HL-60/S4 treated with phorbol 12-myristate 13-acetate at 8.2 ng/mL for 4 days and 3 days (cell line): ENCODE measurements at regions not wholly inside any gene's neighbourhood (a gene's known extent, or its start where the extent isn't known, plus 50 kb on each side); places are given as distances from the start of the nearest gene placed in this dataset.

Experiments
- in situ Hi-C: fragments of 300-500 bp; cut with MboI; formaldehyde crosslinking; loops from 2 replicates; pipeline ENCODE4 v1.15.0; 2022; ENCODE audit warnings: low sequenced_read_pairs

DNA sequence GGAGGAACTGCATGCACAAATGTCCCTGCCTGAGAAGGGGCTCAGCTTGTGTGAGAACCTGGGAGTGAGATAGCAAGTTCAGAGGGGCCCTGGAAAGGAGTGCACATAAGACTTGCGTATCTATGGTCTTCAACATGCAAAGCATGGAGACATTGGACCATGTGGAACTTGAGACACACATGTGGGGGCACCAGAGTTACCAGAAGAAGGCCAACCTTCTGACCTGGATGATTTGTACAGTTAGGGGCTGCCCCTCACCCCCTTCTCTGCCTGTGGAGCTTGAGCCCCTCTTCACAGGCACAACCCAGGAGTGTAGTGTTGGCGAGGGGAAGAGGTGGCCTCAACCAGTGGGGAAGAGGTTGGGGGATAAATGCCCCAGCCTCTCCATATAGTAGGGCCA, 165.0 kb upstream of the ARL4C start:
- in situ Hi-C loops, result no loop called here

DNA sequence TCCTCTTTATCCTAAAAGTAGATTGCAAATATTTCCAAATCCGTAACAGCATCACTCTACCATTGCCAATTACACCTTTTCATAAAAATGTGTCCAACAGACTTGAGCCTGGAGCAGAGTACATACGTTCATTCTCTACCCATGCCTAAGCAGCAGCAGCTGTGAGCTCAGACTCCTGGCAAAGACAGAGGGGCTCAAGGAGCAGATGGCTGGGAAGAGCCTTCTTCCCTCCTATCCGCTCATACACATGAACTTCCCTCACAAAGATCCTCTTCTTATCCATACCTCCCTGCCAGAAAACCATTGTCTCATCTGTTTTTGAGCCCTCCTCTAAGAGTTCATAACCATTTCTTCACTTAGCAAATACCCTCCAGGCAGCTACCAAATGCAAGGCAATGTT, 164.3 kb upstream of the ARL4C start:
- in situ Hi-C loops, result no loop called here

DNA sequence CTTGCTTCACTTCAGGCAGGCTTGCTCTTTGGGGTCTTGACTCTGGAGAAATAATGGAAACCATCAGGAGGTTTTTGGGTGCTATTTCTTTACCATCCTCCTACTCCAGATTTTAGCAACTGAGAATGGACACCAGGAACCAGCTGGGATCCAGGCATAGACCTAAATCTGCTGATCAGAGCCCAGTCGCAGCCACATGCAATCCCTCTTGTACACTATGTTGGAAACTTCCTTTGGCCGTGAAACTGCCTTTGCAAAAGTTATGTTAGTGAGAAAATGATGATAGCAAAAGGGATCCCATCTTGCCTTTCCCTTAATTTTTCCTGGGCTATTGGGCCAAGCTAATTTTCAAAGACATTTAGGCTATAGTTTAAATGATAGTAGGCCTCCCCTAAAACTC, 158.8 kb upstream of the ARL4C start:
- in situ Hi-C loops, result no loop called here

DNA sequence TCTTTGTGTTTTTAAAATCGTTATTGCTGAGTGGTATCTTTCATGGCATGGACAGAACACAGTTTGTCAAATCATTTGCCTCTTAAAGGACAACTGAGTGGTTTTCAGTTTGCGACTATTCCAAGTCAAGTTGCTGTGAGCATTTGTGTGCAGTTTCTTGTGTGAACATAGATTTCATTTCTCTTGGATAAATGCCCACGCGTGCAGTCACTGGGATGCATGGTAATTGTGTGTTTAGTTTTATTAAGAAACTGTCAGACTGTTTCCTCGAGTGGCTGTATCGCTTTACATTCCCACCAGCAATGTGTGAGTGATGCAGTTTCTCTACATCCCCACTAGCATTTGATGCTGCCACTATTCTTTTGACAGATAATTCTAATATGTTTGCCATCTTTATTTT, 154.0 kb upstream of the ARL4C start:
- in situ Hi-C loops, result no loop called here

DNA sequence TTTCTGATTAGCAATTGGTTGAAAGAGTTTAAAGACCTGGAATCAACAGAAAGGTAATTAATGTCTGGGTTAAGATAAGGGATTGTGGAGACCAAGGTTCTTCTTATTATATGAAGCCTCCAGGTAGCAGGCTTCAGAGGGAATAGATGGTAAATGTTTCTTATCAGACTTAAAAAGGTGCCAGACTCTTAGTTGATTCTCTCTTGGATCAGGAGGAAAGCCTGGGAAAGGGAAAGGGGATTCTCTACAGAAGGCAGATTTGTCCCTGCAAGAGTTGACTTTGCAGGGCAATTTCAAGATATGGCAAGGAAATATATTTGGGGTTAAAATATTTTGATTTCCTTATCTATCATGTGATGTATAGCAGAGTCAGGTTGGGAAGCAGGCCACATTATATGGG, 153.1 kb upstream of the ARL4C start:
- in situ Hi-C loops, result no loop called here

DNA sequence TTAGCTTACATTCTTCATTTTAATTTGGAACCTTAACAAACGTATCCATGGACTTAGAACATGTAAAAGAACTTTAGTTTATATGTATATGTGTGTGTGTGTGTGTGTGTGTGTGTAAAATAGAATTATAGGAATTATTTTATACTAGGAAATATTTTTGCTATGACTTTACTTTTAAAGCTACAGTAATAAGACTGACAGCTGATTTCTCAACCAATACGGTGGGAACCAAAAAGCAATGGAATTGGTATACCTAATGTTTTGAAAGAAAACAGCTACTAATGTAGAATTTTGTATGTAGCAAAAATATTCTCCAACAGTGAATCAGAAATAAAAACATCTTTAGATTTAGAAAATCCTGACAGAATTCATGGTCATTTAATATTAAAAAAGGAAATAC, 146.5 kb upstream of the ARL4C start:
- in situ Hi-C loops, result no loop called here

DNA sequence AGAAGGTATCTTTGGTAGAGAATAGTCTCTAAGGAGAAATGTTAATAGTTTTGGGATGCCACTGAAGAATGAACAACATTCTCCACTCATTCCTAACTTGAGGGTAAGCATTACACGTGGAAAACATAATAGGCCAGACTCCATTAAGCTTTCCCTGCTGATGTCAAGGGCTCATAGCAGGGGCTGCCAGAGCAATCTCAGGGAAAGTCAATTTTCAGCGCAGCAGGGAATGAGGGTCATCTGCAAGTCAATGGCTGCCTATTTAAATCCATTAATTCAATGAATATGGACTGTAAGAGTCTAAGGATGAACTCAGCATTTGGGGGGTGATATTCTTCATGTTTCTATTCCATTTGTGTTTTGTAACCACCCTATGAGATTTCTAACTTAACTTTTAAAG, 144.2 kb upstream of the ARL4C start:
- in situ Hi-C loops, result no loop called here

DNA sequence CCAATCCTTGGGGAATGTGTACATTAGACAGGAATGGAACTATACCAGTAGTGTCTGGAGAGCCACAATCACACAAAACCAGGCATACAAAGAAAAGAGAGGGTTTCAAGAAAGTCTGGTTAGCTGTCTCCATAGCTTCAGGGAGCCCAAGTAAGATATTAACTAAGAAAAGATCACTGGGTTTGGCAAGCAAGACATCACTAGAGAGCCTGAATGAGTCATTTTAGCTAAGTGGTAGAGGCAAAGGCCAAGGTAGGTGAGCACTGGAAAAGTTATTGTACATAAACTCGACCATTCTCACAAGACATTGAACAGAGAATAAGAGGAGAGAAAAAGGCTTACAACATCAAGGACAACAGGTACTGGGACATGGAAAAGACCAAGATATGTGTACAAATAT, 143.8 kb upstream of the ARL4C start:
- in situ Hi-C loops, result no loop called here

DNA sequence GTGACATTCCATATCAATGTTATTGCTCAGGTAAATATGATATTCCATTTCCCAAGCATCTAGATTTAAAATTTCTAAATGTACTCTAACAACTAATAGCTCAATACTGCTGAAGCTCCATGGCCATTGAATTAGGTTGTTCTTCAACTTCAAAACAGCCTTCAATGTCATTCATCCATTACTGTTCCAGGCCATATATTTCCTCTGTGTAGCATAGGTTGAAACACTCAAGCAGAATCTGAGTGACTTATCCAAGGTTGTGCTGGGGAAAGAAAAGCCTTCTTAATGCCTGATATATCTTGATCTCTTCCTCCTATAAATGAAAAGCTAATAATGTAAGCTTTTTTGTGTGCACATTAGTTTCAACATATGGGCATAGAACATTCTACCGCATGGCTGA, 142.1 kb upstream of the ARL4C start:
- in situ Hi-C loops, result no loop called here

DNA sequence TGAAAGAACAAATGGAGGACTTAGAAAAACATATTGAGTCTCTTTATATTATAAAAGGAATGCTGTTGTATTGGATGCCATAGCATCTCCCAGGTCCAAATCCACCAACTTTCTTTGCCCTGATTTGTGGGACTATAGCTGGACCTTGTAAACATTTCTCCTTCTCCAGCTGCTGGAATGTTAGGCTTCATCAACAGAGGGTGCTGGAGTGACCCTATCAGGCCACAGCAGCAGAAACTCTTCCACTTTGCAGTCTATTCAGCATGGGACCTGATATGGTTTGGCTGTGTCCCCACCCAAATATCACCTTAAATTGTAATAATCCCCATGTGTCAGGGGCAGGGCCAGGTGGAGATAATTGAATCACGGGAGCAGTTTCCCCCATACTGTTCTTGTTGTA, 138.4 kb upstream of the ARL4C start:
- in situ Hi-C loops, result no loop called here

DNA sequence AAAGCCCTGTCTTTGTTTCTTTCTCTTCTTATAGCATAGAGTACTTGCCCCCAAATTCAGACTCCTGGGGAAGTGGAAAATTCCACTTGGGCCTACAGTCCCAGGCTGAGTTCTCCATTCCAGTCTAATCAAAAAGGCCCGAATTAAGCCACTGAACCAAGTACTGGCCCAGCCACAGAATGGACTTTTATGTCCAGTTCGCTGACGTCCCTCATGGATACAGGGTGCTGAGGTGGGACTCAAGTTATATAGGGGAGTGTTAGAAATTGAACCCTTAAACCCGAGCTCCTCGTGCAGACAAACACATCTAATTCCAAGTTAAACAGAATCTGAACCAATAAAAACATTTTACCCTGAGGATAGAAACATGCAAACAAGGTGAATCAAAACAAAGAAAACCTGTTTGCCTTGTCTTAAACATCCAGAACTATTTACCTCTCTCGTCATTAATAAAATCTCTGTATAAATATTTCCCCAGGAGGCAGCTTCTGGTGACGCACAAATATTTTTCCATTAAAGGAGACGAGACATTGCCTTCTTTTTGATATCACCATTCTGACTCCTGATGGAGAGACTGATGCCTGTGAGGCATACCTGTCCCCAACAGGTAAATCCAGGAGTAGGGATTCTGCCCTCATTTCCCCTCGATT, 136.8 kb upstream of the ARL4C start:
- in situ Hi-C loops, result no loop called here

DNA sequence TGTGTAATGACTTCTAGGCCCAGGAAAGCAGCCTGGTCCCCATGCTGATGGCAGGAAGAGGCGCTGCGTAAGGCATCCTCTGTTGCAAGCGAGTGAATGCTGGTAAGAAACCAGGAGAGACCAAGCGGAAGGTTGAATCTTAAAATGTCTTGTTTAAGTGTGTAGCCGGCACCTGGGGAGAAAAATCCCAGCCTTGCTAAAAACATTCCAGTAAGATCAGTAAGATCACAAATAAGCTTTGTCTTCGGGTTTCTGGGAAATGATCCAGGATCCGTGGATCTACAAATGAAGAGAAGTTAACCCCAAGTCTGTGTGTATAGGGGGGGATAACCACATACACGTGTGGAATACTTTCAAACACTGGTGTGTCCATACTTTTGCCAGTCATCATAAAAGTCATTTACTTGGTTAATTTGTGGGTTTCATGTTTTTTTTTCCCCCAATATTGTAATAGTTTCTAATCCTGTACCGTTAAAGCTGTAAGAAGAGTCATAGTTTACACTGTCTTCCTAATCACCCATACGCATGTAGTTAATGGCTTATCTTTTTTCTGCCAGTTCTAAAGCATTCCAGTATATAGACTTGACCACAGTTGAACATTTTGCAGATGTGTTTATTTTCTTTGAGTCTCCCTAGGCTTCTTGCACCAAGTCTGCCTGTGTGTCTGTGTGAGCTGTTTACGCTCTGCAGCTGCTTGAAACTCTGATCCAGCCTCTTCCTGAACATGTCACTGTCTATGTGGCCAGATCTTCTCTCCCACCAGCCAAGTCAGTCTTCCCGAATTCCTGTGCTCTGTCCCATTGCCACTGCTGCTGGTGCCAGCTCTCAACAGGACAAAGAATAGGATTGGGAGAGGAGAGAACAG, 135.9 kb upstream of the ARL4C start:
- in situ Hi-C loops, result no loop called here

DNA sequence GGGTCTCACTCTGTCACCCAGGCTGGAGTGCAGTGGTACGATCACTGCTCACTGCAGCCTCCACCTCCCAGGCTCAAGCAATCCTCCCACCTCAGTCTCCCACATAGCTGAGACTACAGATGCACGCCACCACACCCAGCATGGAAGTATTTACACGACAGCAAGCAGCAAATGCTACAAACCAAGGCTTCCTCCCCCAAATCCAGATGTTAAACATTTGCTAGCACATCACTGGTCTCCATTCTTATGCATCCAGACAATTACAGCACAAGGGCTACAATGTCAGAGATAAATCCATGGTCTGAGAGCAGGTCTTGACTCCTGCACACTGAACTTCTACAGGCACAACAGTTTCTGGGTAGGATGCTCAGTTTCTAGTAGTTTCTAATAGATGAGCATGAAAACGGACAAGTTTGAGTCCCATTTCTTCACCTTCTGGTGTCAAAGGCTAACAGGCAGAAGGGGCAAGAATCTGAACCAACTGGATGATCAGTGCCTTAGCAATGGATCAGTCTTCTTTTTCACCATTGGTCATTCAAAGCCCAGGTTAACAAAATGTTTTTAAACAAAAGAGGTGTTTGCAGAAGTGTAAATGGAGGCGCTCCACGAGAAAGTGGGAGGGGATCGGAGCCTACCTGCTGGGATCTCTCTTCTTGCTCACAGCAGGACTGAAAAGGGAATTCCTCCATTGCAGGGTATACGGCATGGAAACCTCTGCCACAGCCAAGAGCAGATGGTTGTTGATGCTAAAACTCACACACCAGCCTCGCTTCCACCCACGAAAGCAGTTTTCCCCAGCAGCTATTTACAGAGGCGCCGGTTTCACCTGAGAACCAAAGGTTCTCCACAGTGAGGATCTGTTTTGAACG, 135.0 kb upstream of the ARL4C start:
- in situ Hi-C loops, result no loop called here

DNA sequence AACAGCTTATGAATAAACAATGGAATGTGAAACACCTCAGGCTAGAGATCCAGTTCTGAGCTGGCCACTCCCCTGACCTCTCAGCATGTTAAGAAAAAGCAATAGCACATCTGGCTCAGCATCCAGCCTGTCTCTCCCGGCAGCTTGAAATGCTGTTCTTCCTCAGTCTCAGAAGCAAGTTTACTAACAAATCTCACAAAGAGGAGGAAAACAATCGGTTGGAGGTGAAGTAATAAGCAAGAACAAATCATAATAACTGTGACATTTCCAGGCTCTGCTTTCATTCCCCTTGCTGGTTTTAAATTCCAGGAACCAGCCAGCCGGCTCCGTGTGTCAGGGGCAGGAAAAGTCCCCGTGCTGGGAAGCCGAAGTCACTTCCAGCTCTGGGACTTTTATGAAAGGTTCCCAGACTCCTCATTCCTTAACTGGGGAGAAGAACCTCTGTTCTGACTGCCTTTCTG, 133.9 kb upstream of the ARL4C start:
- in situ Hi-C loops, result no loop called here

DNA sequence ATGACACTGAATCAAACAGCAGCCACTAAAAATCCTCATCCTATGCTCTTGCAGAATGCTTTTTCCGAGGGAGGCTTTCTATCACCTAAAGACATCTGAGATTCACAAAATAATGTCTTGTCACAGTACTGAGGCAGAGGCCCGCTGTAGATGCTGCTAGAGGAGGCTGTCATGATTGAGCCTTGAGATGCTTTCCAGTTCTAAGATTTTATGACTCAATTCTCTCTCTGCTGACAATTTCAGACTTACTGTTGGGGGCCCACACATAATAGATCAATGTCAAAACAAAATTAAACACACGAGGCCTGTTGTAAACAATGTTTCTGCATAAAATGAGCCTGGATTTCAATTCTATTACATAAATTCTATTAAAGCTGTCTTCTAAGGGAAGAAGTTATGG, 132.7 kb upstream of the ARL4C start:
- in situ Hi-C loops, result no loop called here

DNA sequence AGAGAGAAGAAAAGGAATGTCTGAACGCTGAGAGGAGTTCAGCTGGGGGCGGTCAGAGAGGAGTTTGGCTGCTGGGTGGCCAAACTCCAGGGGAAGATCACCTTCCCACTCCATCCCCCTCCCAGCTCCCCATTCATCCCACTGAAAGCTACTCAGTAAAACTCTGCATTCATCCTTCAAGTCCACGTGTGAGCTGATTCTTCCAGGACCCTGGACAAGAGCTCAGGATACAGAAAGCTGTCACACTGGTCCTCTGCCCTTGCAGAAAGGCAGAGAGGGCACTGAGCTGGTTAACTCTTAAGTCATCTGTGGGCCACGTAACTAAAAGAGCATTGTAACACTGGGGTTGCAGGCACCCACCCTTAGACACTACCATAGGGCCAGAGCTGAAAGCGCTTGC, 132.1 kb upstream of the ARL4C start:
- in situ Hi-C loops, result no loop called here

DNA sequence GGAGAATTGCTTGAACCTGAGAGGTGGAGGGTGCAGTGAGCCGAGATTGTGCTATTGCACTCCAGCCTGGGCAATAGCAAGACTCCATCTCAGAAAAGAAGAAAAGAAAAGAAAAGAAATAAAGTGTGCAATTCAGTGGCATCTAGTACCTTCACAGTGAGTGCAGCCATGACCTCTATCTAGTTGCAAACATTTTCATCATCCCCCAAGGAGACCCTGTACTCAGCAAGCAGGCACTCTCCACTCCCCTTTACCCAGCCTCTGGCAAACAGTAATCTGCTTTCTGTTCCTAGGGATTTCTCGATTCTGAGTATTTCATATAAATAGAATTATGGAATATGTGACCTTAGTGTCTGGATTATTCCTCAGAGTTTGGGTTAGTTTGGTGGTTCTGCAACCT, 130.4 kb upstream of the ARL4C start:
- in situ Hi-C loops, result no loop called here

DNA sequence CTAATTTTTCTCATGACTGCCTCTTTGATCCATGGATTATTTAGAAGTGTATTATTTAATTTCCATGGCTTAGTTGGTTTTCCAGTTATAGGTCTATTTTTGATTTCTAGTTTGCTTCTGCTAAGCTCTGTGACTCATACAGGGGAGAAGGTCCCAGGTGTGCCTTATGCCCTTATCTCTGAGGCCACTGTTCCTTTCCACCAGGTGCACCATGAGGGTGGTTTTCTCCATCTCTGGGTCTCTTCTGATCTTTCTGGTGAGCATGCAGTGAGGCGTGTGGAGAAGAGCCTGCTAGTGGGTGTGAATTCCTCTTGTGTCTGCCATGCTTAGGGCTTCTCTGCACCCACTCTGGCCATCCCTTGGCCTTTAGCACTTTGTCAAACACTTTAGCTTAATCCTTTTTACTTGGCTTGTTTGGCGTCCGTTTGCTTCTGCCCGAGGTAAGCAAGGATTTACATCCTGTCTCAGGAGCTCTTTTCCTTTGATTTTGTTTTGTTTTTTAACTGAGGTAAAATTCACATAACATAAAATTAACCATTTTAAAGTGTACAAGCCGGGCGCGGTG, 129.8 kb upstream of the ARL4C start:
- in situ Hi-C loops, result no loop called here

DNA sequence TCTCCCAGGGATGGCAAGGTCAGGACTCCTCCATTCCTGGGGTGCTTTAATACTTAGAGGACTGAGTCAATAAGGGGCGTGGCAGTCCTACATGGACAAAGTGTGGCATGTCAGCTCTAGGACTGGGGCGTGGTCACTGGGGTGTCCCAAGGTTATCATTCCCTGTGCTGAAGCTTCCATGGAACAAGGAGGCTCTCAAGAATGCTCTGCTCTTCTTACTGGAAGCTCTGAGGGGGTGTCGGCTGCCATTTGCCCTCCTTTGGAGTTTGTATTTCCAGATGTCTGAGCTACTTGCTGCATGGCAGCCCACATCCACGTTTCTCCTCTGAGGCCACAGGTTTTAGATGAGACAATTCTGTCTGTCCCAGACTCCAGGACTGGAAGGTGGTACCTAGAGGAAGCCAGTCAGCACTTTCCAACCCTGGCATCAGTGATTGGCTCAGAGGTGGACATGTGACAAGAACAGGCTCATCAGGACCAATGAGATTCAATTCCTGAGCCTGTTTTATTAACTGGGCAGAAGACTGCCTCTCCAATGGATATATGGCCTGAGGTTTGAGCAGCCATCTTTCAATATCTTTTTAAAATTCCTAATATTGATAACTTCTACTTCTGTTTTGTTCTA, 128.9 kb upstream of the ARL4C start:
- in situ Hi-C loops, result no loop called here

DNA sequence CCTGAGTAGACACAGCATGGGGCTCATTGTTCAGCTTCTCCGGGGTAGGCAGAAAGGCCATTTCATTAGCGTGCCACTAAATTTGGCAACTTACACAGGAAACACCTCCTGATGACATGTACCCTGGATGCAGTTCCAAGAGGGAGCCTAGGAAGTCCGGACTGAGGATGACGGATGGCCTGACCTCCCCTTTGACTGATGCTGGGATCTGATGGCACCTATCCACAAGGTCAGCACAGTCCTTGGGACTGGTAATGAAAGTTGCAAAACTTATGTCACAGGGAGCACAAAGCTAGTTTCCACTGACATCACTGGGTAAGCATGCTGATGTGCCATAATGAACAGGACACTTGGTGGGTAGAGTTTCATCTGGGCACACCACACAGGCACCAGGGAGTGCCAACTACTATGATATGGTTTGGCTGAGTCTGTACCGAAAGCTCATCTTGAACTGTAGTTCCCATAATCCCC, 126.7 kb upstream of the ARL4C start:
- in situ Hi-C loops, result no loop called here

DNA sequence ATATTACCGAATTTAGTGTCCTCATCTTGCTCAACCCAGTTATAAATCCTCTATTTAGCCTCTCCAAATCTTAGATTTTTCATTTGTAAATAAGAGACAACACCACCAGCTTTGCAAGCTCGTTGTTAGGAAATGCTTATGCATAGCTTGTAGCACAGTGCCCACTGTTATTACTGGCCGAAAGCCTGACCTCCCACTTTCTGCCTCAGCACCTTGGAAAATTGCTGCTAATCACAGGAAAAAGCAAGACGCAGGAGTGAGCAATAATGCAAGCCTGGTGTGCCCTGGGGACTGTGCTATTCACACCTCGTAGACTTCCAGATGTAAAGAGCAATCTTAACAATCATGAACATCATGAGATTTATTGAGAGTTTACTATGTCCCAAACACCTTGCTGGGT, 124.2 kb upstream of the ARL4C start:
- in situ Hi-C loops, result no loop called here
